Fibroblast of villous mesenchyme (primary cell): ENCODE measurements at regions not wholly inside any gene's neighbourhood (a gene's known extent, or its start where the extent isn't known, plus 50 kb on each side); places are given as distances from the start of the nearest gene placed in this dataset.
A peak's percentile ranks its signal among the peaks of the same experiment; 100 is the strongest.

Source experiments
- DNase-seq: peaks from one replicate; pipeline ENCODE4 v3.0.0-alpha.2; 2010; ENCODE audit warnings: low read depth
- H3K4me3 ChIP-seq: 2 replicates; pipeline ENCODE4 v1.5.1; 2011; ENCODE audit warnings: low read depth, mild to moderate bottlenecking, low read length
- CTCF ChIP-seq: IDR thresholded peaks from 2 replicates; pipeline ENCODE4 v1.5.1; 2012; ENCODE audit warnings: low read depth, mild to moderate bottlenecking, low read length; ENCODE audit not compliant: insufficient read depth

- peak; percentile 86 for DNase-seq
- H3K4me3 ChIP-seq, result no peak overlapping the region
- TF ChIP-seq CTCF, result no peak
Measured at GRCh38 chr3:150319900-150320299, 88.2 kb upstream of the TSC22D2 start.

- no peak overlapping the region for H3K4me3 ChIP-seq
- no peak for DNase-seq
- TF ChIP-seq CTCF, result no peak
Measured at GRCh38 chr3:150317469-150317868, 90.6 kb upstream of the TSC22D2 start.

- DNase-seq, result no peak
- TF ChIP-seq CTCF, result no peak
- no peak overlapping the region for H3K4me3 ChIP-seq
Measured at GRCh38 chr3:150315721-150316120, 92.4 kb upstream of the TSC22D2 start.

GRCh38 chr3:150314248-150315004 is 93.7 kb upstream of the TSC22D2 start:
- no peak for TF ChIP-seq CTCF
- no peak for DNase-seq
- no peak overlapping the region for H3K4me3 ChIP-seq

- no peak overlapping the region for H3K4me3 ChIP-seq
- no peak for TF ChIP-seq CTCF
- no peak for DNase-seq
Measured at GRCh38 chr3:150312018-150312657, 96.0 kb upstream of the TSC22D2 start.

- DNase-seq, result no peak
- no peak for TF ChIP-seq CTCF
- H3K4me3 ChIP-seq, result no peak overlapping the region
Measured at GRCh38 chr3:150311156-150311555, 96.9 kb upstream of the TSC22D2 start.
